HCT116 (cell line): ENCODE measurements at regions not wholly inside any gene's neighbourhood (a gene's known extent, or its start where the extent isn't known, plus 50 kb on each side); places are given as distances from the start of the nearest gene placed in this dataset.

ENCODE experiments used
- ATAC-seq: fragments of 200-7000 bp; cut with Tn5 transposase; 2 replicates; pipeline ENCODE4 v1.9.1; 2020; ENCODE audit warnings: mild to moderate bottlenecking, moderate library complexity
- BruUV-seq: library from RNA; stranded (reverse); fragments of 400-500 nt; replicated peaks from 2 replicates; lab custom pipeline; 2021; lab: Mats Ljungman, UMichigan
- CTCF ChIA-PET: fragments of 300-600 bp; sonication (Branson Sonifier 250); formaldehyde crosslinking; loops from one replicate; lab custom pipeline; 2021; ENCODE audit warnings: antibody characterized with exemption; lab: Charles Lee
- POLR2A ChIA-PET: fragments of 300-600, 350-600 bp; sonication (Branson Sonifier 250); formaldehyde crosslinking; loops from one replicate; lab custom pipeline; 2021; ENCODE audit warnings: antibody characterized with exemption; lab: Charles Lee
- RAD21 ChIA-PET, 2 experiments: fragments of 300-600 bp; sonication (Branson Sonifier 250); formaldehyde crosslinking; loops; one replicate each; lab custom pipeline; 2023; ENCODE audit warnings: low total read pairs in 2 of 2; ENCODE audit not compliant: uncharacterized antibody in 2 of 2, unreplicated experiment in 2 of 2, low non-redundant PET in 1 of 2; lab: Charles Lee
- DNase-seq: peaks from one replicate; pipeline ENCODE4 v3.0.0-alpha.2; 2010; ENCODE audit warnings: low read depth, low spot score
- H2AFZ ChIP-seq: fragments of 200-600 bp; shearing (Covaris generic), sonication (generic); 2 replicates; pipeline ENCODE4 v1.6.1; 2017; ENCODE audit warnings: low read depth, mixed run types, mixed read lengths, antibody characterized with exemption, low read length; ENCODE audit not compliant: poor library complexity, severe bottlenecking
- H3K27ac ChIP-seq: 2 replicates; pipeline ENCODE4 v1.5.1; 2012; ENCODE audit warnings: low read depth, low read length
- H3K27me3 ChIP-seq: fragments of 200-600 bp; sonication (generic); 2 replicates; pipeline ENCODE4 v1.6.1; 2016; ENCODE audit warnings: mixed run types, low read length, mixed read lengths; ENCODE audit not compliant: insufficient read depth
- H3K36me3 ChIP-seq, 2 experiments: fragments of 200-500 bp in 1 of 2; fragments of 200-600 bp in 1 of 2; sonication (Bioruptor generic) in 1 of 2; sonication (generic) in 1 of 2; 2 replicates each; pipeline versions ENCODE4 v1.5.1 to v1.6.1; 2014 to 2016; ENCODE audit warnings: low read length in 2 of 2, inconsistent platforms in 1 of 2, mixed read lengths in 1 of 2, mixed run types in 1 of 2; ENCODE audit not compliant: insufficient read depth in 2 of 2, control insufficient read depth in 1 of 2
- H3K4me1 ChIP-seq, 2 experiments: fragments of 200-600 bp in 1 of 2; sonication (generic) in 1 of 2; 2 replicates each; pipeline versions ENCODE4 v1.5.1 to v1.6.1; 2012 to 2017; ENCODE audit warnings: low read length in 2 of 2, inconsistent platforms in 1 of 2, mild to moderate bottlenecking in 1 of 2, mixed read lengths in 1 of 2, mixed run types in 1 of 2, moderate library complexity in 1 of 2; ENCODE audit not compliant: insufficient read depth in 2 of 2, control insufficient read depth in 1 of 2
- H3K4me2 ChIP-seq: fragments of 200-600 bp; sonication (generic); 2 replicates; pipeline ENCODE4 v1.6.1; 2017; ENCODE audit warnings: mixed run types, low read length, mixed read lengths
- H3K4me3 ChIP-seq, 2 experiments: fragments of 200-600 bp in 1 of 2; sonication (generic) in 1 of 2; replicated peaks in 1 of 2; 2 replicates each; pipeline ENCODE4 v1.5.1; 2011 to 2016; ENCODE audit warnings: low read length in 2 of 2, control low read depth in 1 of 2, low read depth in 1 of 2, mild to moderate bottlenecking in 1 of 2, mixed read lengths in 1 of 2, mixed run types in 1 of 2
- H3K79me2 ChIP-seq: fragments of 200-600 bp; sonication (generic); 2 replicates; pipeline ENCODE4 v1.6.1; 2017; ENCODE audit warnings: mild to moderate bottlenecking, mixed run types, low read length, moderate library complexity, mixed read lengths; ENCODE audit not compliant: insufficient read depth
- H3K9ac ChIP-seq: fragments of 200-600 bp; sonication (generic); 2 replicates; pipeline ENCODE4 v1.6.1; 2016; ENCODE audit warnings: low read length, mixed read lengths
- H3K9me2 ChIP-seq: fragments of 200-600 bp; sonication (generic), shearing (Covaris generic); 2 replicates; pipeline ENCODE4 v1.6.1; 2017; ENCODE audit warnings: mixed run types, mild to moderate bottlenecking, moderate library complexity; ENCODE audit not compliant: insufficient read depth
- H3K9me3 ChIP-seq, 2 experiments: fragments of 200-500 bp in 1 of 2; fragments of 200-600 bp in 1 of 2; sonication (Bioruptor generic) in 1 of 2; sonication (generic) in 1 of 2; 2 replicates each; pipeline ENCODE4 v1.6.1; 2014 to 2017; ENCODE audit warnings: low read length in 2 of 2, mixed read lengths in 2 of 2, inconsistent platforms in 1 of 2, low read depth in 1 of 2, mild to moderate bottlenecking in 1 of 2, mixed run types in 1 of 2, moderate library complexity in 1 of 2; ENCODE audit not compliant: control insufficient read depth in 1 of 2, insufficient read depth in 1 of 2
- H4K20me1 ChIP-seq: fragments of 200-600 bp; sonication (generic), shearing (Covaris generic); 2 replicates; pipeline ENCODE4 v1.6.1; 2017; ENCODE audit warnings: mixed run types, mild to moderate bottlenecking, moderate library complexity; ENCODE audit not compliant: insufficient read depth
- CBX3 ChIP-seq: IDR thresholded peaks from 2 replicates; pipeline ENCODE4 v1.6.1; 2012; ENCODE audit warnings: low read depth
- ELF1 ChIP-seq: IDR thresholded peaks from 2 replicates; pipeline ENCODE4 v1.6.1; 2012; ENCODE audit warnings: low read depth, borderline replicate concordance
- EZH2 ChIP-seq: fragments of 200-600 bp; sonication (generic); IDR thresholded peaks from 2 replicates; pipeline ENCODE4 v1.6.1; 2017; ENCODE audit warnings: antibody characterized with exemption, mixed run types
- EZH2phosphoT487 ChIP-seq: fragments of 200-600 bp; IDR thresholded peaks from 2 replicates; pipeline ENCODE4 v1.6.1; 2018; ENCODE audit warnings: antibody characterized with exemption, borderline replicate concordance
- FOSL1 ChIP-seq: IDR thresholded peaks from 2 replicates; pipeline ENCODE4 v1.6.1; 2012; ENCODE audit warnings: low read depth
- JUND ChIP-seq: IDR thresholded peaks from 2 replicates; pipeline ENCODE4 v1.6.1; 2012
- POLR2AphosphoS5 ChIP-seq: IDR thresholded peaks from 2 replicates; pipeline ENCODE4 v1.6.1; 2011; ENCODE audit warnings: mild to moderate bottlenecking, low read depth, low read length, moderate library complexity
- RAD21 ChIP-seq: IDR thresholded peaks from 2 replicates; pipeline ENCODE4 v1.6.1; 2012; ENCODE audit warnings: low read depth, mild to moderate bottlenecking
- SIN3A ChIP-seq: IDR thresholded peaks from 2 replicates; pipeline ENCODE4 v1.6.1; 2012; ENCODE audit warnings: low read depth
- SP1 ChIP-seq: IDR thresholded peaks from 2 replicates; pipeline ENCODE4 v1.6.1; 2012; ENCODE audit warnings: low read depth
- TCF7L2 ChIP-seq: IDR thresholded peaks from 2 replicates; pipeline ENCODE4 v1.7.0; 2011; ENCODE audit warnings: borderline replicate concordance, inconsistent platforms; ENCODE audit not compliant: insufficient read depth, insufficient read length; ENCODE audit errors: extremely low read depth
- ZFX ChIP-seq: fragments of 450-650 bp; IDR thresholded peaks from 2 replicates; pipeline ENCODE4 v1.6.1; 2017
- ZNF274 ChIP-seq: fragments of 200-500 bp; sonication (Bioruptor generic); IDR thresholded peaks from 2 replicates; pipeline ENCODE4 v1.6.1; 2014; ENCODE audit warnings: mild to moderate bottlenecking, low read depth, low read length, inconsistent platforms
- intact Hi-C: fragments of 100-400 bp; cut with micrococcal nuclease; formaldehyde crosslinking; loops from 2 replicates; pipeline ENCODE4 v1.10.0; 2022
- TF ChIP-seq, protein P1 (sequence below), 3 experiments: fragments of 200-600 bp in 1 of 3; sonication (generic) in 1 of 3; IDR thresholded peaks in 2 of 3; conservative IDR thresholded peaks in 1 of 3; 2 replicates each; pipeline ENCODE4 v1.5.1; 2012 to 2017; ENCODE audit warnings: low read depth in 2 of 3, low read length in 2 of 3, antibody characterized with exemption in 1 of 3, borderline replicate concordance in 1 of 3, control low read depth in 1 of 3, mild to moderate bottlenecking in 1 of 3, mixed read lengths in 1 of 3, mixed run types in 1 of 3, moderate library complexity in 1 of 3; ENCODE audit not compliant: insufficient read depth in 1 of 3
- TF ChIP-seq, protein P2 (sequence below): IDR thresholded peaks from 2 replicates; pipeline ENCODE4 v1.6.1; 2012
- TF ChIP-seq, protein P3 (sequence below): IDR thresholded peaks from 2 replicates; pipeline ENCODE4 v1.6.1; 2012; ENCODE audit warnings: low read depth

- TF ChIP-seq, protein P1, sequence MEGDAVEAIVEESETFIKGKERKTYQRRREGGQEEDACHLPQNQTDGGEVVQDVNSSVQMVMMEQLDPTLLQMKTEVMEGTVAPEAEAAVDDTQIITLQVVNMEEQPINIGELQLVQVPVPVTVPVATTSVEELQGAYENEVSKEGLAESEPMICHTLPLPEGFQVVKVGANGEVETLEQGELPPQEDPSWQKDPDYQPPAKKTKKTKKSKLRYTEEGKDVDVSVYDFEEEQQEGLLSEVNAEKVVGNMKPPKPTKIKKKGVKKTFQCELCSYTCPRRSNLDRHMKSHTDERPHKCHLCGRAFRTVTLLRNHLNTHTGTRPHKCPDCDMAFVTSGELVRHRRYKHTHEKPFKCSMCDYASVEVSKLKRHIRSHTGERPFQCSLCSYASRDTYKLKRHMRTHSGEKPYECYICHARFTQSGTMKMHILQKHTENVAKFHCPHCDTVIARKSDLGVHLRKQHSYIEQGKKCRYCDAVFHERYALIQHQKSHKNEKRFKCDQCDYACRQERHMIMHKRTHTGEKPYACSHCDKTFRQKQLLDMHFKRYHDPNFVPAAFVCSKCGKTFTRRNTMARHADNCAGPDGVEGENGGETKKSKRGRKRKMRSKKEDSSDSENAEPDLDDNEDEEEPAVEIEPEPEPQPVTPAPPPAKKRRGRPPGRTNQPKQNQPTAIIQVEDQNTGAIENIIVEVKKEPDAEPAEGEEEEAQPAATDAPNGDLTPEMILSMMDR (IDR thresholded peaks at IDR 0.05 in 2 of 3, conservative IDR thresholded peaks at IDR 0.05 in 1 of 3; ENCODE audit: borderline replicate concordance in 1 of 3, insufficient read depth in 1 of 3, low read depth in 2 of 3, low read length in 2 of 3): no peak
- TF ChIP-seq EZH2 (no peak), SIN3A (no peak), EZH2phosphoT487 (no peak), SP1 (no peak), TCF7L2 (no peak), CBX3 (no peak), RAD21 (no peak), ZNF274 (no peak), JUND (no peak)
- TF ChIP-seq, protein P2, sequence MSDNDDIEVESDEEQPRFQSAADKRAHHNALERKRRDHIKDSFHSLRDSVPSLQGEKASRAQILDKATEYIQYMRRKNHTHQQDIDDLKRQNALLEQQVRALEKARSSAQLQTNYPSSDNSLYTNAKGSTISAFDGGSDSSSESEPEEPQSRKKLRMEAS: no peak
- TF ChIP-seq, all 23 proteins: peak for 0
Measured at GRCh38 chr6:102774326-102774725, 1380.8 kb downstream of the GRIK2 start (continued).

DNA sequence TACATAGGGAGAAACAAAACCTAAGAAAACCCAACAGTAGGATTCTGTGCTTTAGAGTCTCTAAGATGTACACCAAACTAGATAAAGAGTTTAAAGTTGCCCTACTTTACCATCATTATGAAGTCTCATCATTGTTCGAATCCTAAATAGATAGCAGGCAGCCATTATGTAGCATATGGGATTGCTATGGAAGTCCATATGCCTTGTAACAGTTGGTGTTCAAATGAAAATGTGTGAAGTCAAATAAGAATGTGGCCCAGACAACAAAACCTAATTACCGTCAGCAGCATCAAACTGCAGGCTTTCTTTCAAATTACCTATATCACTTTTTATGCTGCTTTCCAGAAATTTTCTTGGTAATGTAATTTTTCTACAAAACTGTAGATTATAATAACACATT is 1380.1 kb downstream of the GRIK2 start:
- H3K9me2 ChIP-seq: no peaks in the 10 kb centered on the region
- no peak overlapping the region for H2AFZ ChIP-seq
- no TSS peak for BruUV-seq
- H3K27ac ChIP-seq: no peak overlapping the region
- intact Hi-C loops: no loop called here
- H3K79me2 ChIP-seq: no peaks in the 10 kb centered on the region
- DNase-seq (no peak), ATAC-seq (no peak)
- POLR2A ChIA-PET: no interaction called here
- H3K27me3 ChIP-seq: no peaks in the 10 kb centered on the region
- TF ChIP-seq EZH2phosphoT487 (no peak), ZFX (no peak), SP1 (no peak), POLR2AphosphoS5 (no peak), ELF1 (no peak), TCF7L2 (no peak), FOSL1 (no peak)
- TF ChIP-seq, protein P3, sequence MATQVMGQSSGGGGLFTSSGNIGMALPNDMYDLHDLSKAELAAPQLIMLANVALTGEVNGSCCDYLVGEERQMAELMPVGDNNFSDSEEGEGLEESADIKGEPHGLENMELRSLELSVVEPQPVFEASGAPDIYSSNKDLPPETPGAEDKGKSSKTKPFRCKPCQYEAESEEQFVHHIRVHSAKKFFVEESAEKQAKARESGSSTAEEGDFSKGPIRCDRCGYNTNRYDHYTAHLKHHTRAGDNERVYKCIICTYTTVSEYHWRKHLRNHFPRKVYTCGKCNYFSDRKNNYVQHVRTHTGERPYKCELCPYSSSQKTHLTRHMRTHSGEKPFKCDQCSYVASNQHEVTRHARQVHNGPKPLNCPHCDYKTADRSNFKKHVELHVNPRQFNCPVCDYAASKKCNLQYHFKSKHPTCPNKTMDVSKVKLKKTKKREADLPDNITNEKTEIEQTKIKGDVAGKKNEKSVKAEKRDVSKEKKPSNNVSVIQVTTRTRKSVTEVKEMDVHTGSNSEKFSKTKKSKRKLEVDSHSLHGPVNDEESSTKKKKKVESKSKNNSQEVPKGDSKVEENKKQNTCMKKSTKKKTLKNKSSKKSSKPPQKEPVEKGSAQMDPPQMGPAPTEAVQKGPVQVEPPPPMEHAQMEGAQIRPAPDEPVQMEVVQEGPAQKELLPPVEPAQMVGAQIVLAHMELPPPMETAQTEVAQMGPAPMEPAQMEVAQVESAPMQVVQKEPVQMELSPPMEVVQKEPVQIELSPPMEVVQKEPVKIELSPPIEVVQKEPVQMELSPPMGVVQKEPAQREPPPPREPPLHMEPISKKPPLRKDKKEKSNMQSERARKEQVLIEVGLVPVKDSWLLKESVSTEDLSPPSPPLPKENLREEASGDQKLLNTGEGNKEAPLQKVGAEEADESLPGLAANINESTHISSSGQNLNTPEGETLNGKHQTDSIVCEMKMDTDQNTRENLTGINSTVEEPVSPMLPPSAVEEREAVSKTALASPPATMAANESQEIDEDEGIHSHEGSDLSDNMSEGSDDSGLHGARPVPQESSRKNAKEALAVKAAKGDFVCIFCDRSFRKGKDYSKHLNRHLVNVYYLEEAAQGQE: no peak
- TF ChIP-seq, protein P1 (IDR thresholded peaks at IDR 0.05 in 2 of 3, conservative IDR thresholded peaks at IDR 0.05 in 1 of 3; ENCODE audit: borderline replicate concordance in 1 of 3, insufficient read depth in 1 of 3, low read depth in 2 of 3, low read length in 2 of 3): no peak
- H3K36me3 ChIP-seq: no peaks in the 10 kb centered on the region
- no peak overlapping the region for H3K4me2 ChIP-seq
- no peak overlapping the region for H3K4me3 ChIP-seq
- 0 out of 4 replicates have a peak, but pooled peaks cover 0 to 3% of the 10 kb centered on the region in 2 experiments for H3K9me3 ChIP-seq
- H3K4me1 ChIP-seq: no peaks in the 10 kb centered on the region
- no peaks in the 10 kb centered on the region for H4K20me1 ChIP-seq
- RAD21 ChIA-PET: no interaction called here
- CTCF ChIA-PET: no interaction called here
- H3K9ac ChIP-seq: no peak overlapping the region
